ENCODE measurements at regions not wholly inside any gene's neighbourhood (a gene's known extent, or its start where the extent isn't known, plus 50 kb on each side); places are given as distances from the start of the nearest gene placed in this dataset.

DNA sequence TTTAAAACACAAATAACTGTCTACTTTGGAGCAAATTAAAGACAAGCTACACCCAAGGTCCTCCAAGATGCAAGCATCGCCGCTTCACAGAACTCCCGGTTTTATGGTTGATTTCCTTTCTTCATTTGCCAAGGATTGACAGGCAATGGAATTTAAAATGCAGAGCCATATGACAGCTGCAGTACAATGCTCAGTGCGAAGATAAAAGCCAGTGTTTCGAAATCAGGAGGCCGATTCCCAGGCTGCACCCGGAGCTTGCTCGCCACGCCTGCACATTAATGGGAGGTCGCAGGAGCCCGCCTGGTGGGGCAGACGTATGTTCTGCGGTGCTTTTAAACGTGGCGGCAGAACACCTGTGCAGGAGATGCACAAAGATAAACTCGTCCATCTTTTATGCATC is 727.6 kb upstream of the SOX11 start:
- TF ChIP-seq, protein P1, sequence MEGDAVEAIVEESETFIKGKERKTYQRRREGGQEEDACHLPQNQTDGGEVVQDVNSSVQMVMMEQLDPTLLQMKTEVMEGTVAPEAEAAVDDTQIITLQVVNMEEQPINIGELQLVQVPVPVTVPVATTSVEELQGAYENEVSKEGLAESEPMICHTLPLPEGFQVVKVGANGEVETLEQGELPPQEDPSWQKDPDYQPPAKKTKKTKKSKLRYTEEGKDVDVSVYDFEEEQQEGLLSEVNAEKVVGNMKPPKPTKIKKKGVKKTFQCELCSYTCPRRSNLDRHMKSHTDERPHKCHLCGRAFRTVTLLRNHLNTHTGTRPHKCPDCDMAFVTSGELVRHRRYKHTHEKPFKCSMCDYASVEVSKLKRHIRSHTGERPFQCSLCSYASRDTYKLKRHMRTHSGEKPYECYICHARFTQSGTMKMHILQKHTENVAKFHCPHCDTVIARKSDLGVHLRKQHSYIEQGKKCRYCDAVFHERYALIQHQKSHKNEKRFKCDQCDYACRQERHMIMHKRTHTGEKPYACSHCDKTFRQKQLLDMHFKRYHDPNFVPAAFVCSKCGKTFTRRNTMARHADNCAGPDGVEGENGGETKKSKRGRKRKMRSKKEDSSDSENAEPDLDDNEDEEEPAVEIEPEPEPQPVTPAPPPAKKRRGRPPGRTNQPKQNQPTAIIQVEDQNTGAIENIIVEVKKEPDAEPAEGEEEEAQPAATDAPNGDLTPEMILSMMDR (IDR thresholded peaks at IDR 0.05) = no peak
- TF ChIP-seq POLR2A (IDR thresholded peaks at IDR 0.05) = no peak

Data from thyroid gland (tissue), 4 donors.